Neuronal stem cell (in vitro differentiated cells): ENCODE measurements at regions not wholly inside any gene's neighbourhood (a gene's known extent, or its start where the extent isn't known, plus 50 kb on each side); places are given as distances from the start of the nearest gene placed in this dataset.

Source experiments
- DNase-seq: peaks from one replicate; pipeline ENCODE4 v3.0.0-alpha.2; 2013; ENCODE audit warnings: low spot score
- H2AFZ ChIP-seq: one replicate; pipeline ENCODE4 v1.6.1; 2013; ENCODE audit warnings: mild to moderate bottlenecking, low read length, inconsistent platforms
- H2AK5ac ChIP-seq: 2 replicates; pipeline ENCODE4 v1.6.1; 2013; ENCODE audit warnings: low read depth, mild to moderate bottlenecking, inconsistent platforms, low read length, moderate library complexity, mixed read lengths
- H2BK120ac ChIP-seq: 2 replicates; pipeline ENCODE4 v1.6.1; 2013; ENCODE audit warnings: low read depth, mild to moderate bottlenecking, inconsistent platforms, low read length, moderate library complexity, mixed read lengths
- H2BK12ac ChIP-seq: one replicate; pipeline ENCODE4 v1.6.1; 2013; ENCODE audit warnings: low read length, inconsistent platforms
- H2BK15ac ChIP-seq: 2 replicates; pipeline ENCODE4 v1.6.1; 2013; ENCODE audit warnings: mild to moderate bottlenecking, low read length, inconsistent platforms, mixed read lengths
- H2BK5ac ChIP-seq: one replicate; pipeline ENCODE4 v1.6.1; 2013; ENCODE audit warnings: inconsistent platforms, mild to moderate bottlenecking, low read length, moderate library complexity
- H3K14ac ChIP-seq: one replicate; pipeline ENCODE4 v1.6.1; 2013; ENCODE audit warnings: low read length, inconsistent platforms
- H3K18ac ChIP-seq: 2 replicates; pipeline ENCODE4 v1.6.1; 2013; ENCODE audit warnings: low read length, inconsistent platforms
- H3K23ac ChIP-seq: 2 replicates; pipeline ENCODE4 v1.6.1; 2013; ENCODE audit warnings: low read depth, mild to moderate bottlenecking, mixed read lengths, low read length, inconsistent platforms; ENCODE audit not compliant: poor library complexity
- H3K27ac ChIP-seq: replicated peaks from 3 replicates; pipeline ENCODE4 v1.5.1; 2013; ENCODE audit warnings: low read length, inconsistent platforms
- H3K27me3 ChIP-seq, 3 experiments: 2 replicates each; pipeline ENCODE4 v1.6.1; 2013; ENCODE audit warnings: low read length in 3 of 3, mild to moderate bottlenecking in 2 of 3, inconsistent platforms in 1 of 3, low read depth in 1 of 3, mixed read lengths in 1 of 3, moderate library complexity in 1 of 3; ENCODE audit not compliant: control insufficient read depth in 3 of 3, insufficient read depth in 3 of 3
- H3K36me3 ChIP-seq, 2 donors: replicated peaks in 1 of 2; 2 replicates each; pipeline ENCODE4 v1.6.1; 2013; ENCODE audit warnings: low read length in 2 of 2; ENCODE audit not compliant: control insufficient read depth in 2 of 2, insufficient read depth in 2 of 2
- H3K4ac ChIP-seq: 2 replicates; pipeline ENCODE4 v1.6.1; 2013; ENCODE audit warnings: inconsistent platforms, mild to moderate bottlenecking, low read length, moderate library complexity
- H3K4me1 ChIP-seq, 2 donors: 1 replicate in 1 of 2; 2 replicates in 1 of 2; pipeline ENCODE4 v1.6.1; 2013; ENCODE audit warnings: low read length in 2 of 2, low read depth in 1 of 2; ENCODE audit not compliant: control insufficient read depth in 2 of 2, insufficient read depth in 1 of 2
- H3K4me2 ChIP-seq: one replicate; pipeline ENCODE4 v1.6.1; 2013; ENCODE audit warnings: mild to moderate bottlenecking, low read length, inconsistent platforms; ENCODE audit not compliant: insufficient read depth, poor library complexity, severe bottlenecking
- H3K4me3 ChIP-seq, 2 donors: 2 replicates each; pipeline ENCODE4 v1.5.1; 2013; ENCODE audit warnings: low read length in 2 of 2, mild to moderate bottlenecking in 2 of 2, inconsistent platforms in 1 of 2, moderate library complexity in 1 of 2
- H3K79me1 ChIP-seq: one replicate; pipeline ENCODE4 v1.6.1; 2013; ENCODE audit warnings: low read depth, mild to moderate bottlenecking, inconsistent platforms, low read length, moderate library complexity
- H3K9ac ChIP-seq: one replicate; pipeline ENCODE4 v1.6.1; 2013; ENCODE audit warnings: mild to moderate bottlenecking, low read depth, low read length, inconsistent platforms; ENCODE audit not compliant: poor library complexity
- H3K9me3 ChIP-seq, 2 donors: replicated peaks in 1 of 2; 2 replicates each; pipeline versions ENCODE3 to v1.6.1; 2013; ENCODE audit warnings: low read length in 2 of 2, mild to moderate bottlenecking in 2 of 2, inconsistent platforms in 1 of 2, low read depth in 1 of 2, mixed read lengths in 1 of 2, moderate library complexity in 1 of 2; ENCODE audit not compliant: control insufficient read depth in 2 of 2, insufficient read depth in 1 of 2
- H4K8ac ChIP-seq: one replicate; pipeline ENCODE4 v1.6.1; 2013; ENCODE audit warnings: low read depth, mild to moderate bottlenecking, inconsistent platforms, low read length, moderate library complexity
- H4K91ac ChIP-seq: one replicate; pipeline ENCODE4 v1.6.1; 2013; ENCODE audit warnings: low read length, low read depth, mild to moderate bottlenecking, inconsistent platforms; ENCODE audit not compliant: poor library complexity
- WGBS, 2 donors: extraction: QIAGEN DNeasy Blood & Tissue Kit; methylation state at CpG; one replicate each; pipeline ENCODE4 v1.1.7; 2013; ENCODE audit warnings: missing lambda C conversion rate in 2 of 2, mixed read lengths in 1 of 2; ENCODE audit not compliant: insufficient read length in 2 of 2, insufficient replicate concordance in 1 of 2; ENCODE audit errors: extremely low coverage in 2 of 2; 5-methylcytosine and 5-hydroxymethylcytosine counted together

GRCh38 chr20:12670301-12670700, 338.5 kb upstream of the SPTLC3 start:
- Histone ChIP-seq H2BK12ac (no peak overlapping the region), H3K4me1 (no peaks in the 10 kb centered on the region), H3K9me3 (no peaks in the 10 kb centered on the region), H3K14ac (no peak overlapping the region), H2BK5ac (no peak overlapping the region), H3K27ac (no peak overlapping the region), H3K36me3 (no peaks in the 10 kb centered on the region), H2BK15ac (no peak overlapping the region), H3K4me2 (no peak overlapping the region), H2BK120ac (no peak overlapping the region), H2AK5ac (no peak overlapping the region), H4K8ac (no peak overlapping the region), H4K91ac (no peak overlapping the region), H3K79me1 (no peaks in the 10 kb centered on the region), H3K27me3 (no peaks in the 10 kb centered on the region), H3K4ac (no peak overlapping the region), H2AFZ (no peak overlapping the region), H3K4me3 (no peak overlapping the region), H3K23ac (no peak overlapping the region), H3K9ac (no peak overlapping the region), H3K18ac (no peak overlapping the region)
- DNase-seq: no peak
- WGBS, 2 donors: no CpG with 5 or more reads among the region's 1 CpG

- Histone ChIP-seq H3K9ac (no peak overlapping the region), H3K27ac (no peak overlapping the region), H2BK12ac (no peak overlapping the region), H3K23ac (no peak overlapping the region), H3K4me3 (no peak overlapping the region), H3K36me3 (no peaks in the 10 kb centered on the region), H2BK120ac (no peak overlapping the region), H4K91ac (no peak overlapping the region), H2AFZ (no peak overlapping the region), H3K18ac (no peak overlapping the region), H2BK5ac (no peak overlapping the region), H3K14ac (no peak overlapping the region), H3K9me3 (no peaks in the 10 kb centered on the region), H2BK15ac (no peak overlapping the region), H3K27me3 (no peaks in the 10 kb centered on the region), H2AK5ac (no peak overlapping the region), H3K4me1 (no peaks in the 10 kb centered on the region), H4K8ac (no peak overlapping the region), H3K4me2 (no peak overlapping the region), H3K79me1 (no peaks in the 10 kb centered on the region), H3K4ac (no peak overlapping the region)
- DNase-seq: no peak
- WGBS, 2 donors: no CpG with 5 or more reads among the region's 5 CpGs
Measured at GRCh38 chr20:12673352-12673751, 335.4 kb upstream of the SPTLC3 start.

- H3K79me1 ChIP-seq: no peaks in the 10 kb centered on the region
- H2AK5ac ChIP-seq: no peak overlapping the region
- no peaks in the 10 kb centered on the region for H3K4me1 ChIP-seq
- no peak overlapping the region for H3K9ac ChIP-seq
- H3K4ac ChIP-seq: no peak overlapping the region
- no peaks in the 10 kb centered on the region for H3K27me3 ChIP-seq
- no peak overlapping the region for H2AFZ ChIP-seq
- no peak overlapping the region for H4K8ac ChIP-seq
- H3K36me3 ChIP-seq: no peaks in the 10 kb centered on the region
- no CpG with 5 or more reads among the region's 1 CpG for WGBS, 2 donors
- H2BK15ac ChIP-seq: no peak overlapping the region
- no peak overlapping the region for H2BK12ac ChIP-seq
- H3K4me3 ChIP-seq: no peak overlapping the region
- H3K9me3 ChIP-seq: no peaks in the 10 kb centered on the region
- H3K18ac ChIP-seq: no peak overlapping the region
- no peak overlapping the region for H3K4me2 ChIP-seq
- no peak overlapping the region for H4K91ac ChIP-seq
- no peak overlapping the region for H3K14ac ChIP-seq
- no peak overlapping the region for H2BK5ac ChIP-seq
- H3K27ac ChIP-seq: no peak overlapping the region
- no peak for DNase-seq
- H3K23ac ChIP-seq: no peak overlapping the region
- no peak overlapping the region for H2BK120ac ChIP-seq
Measured at GRCh38 chr20:12677925-12678324, 330.8 kb upstream of the SPTLC3 start.

- Histone ChIP-seq H4K91ac (no peak overlapping the region), H3K4me2 (no peak overlapping the region), H2BK5ac (no peak overlapping the region), H3K18ac (no peak overlapping the region), H2BK12ac (no peak overlapping the region), H3K4ac (no peak overlapping the region), H3K14ac (no peak overlapping the region), H2BK15ac (no peak overlapping the region), H3K23ac (no peak overlapping the region), H3K9ac (no peak overlapping the region), H2BK120ac (no peak overlapping the region), H3K79me1 (no peaks in the 10 kb centered on the region), H3K27ac (no peak overlapping the region), H2AFZ (no peak overlapping the region), H3K9me3 (no peaks in the 10 kb centered on the region), H3K4me3 (no peak overlapping the region), H4K8ac (no peak overlapping the region), H3K27me3 (no peaks in the 10 kb centered on the region), H3K4me1 (no peaks in the 10 kb centered on the region), H2AK5ac (no peak overlapping the region), H3K36me3 (no peaks in the 10 kb centered on the region)
- no CpG with 5 or more reads among the region's 1 CpG for WGBS, 2 donors
- DNase-seq: no peak
Measured at GRCh38 chr20:12679447-12679846, 329.3 kb upstream of the SPTLC3 start.
